GM18870 (cell line): ENCODE measurements at regions not wholly inside any gene's neighbourhood (a gene's known extent, or its start where the extent isn't known, plus 50 kb on each side); places are given as distances from the start of the nearest gene placed in this dataset.
"Not testable (repeated sequence)": the region's sequence is repeated elsewhere in the genome, so short reads cannot be mapped to it uniquely, and the experiment has no call there.

ENCODE experiments used
- ATAC-seq: cut with Tn5 transposase; IDR thresholded peaks from one replicate; pipeline ENCODE4 v1.9.1; 2021; ENCODE audit warnings: moderate library complexity; ENCODE audit not compliant: unreplicated experiment

- no peak for ATAC-seq
These were observed 330.0 kb upstream of the DEPDC1 start for GRCh38 chr1:68826836-68827235.

GRCh38 chr1:68827261-68827660 lies 330.4 kb upstream of the DEPDC1 start:
- no peak for ATAC-seq

- no peak for ATAC-seq
These were observed 331.1 kb upstream of the DEPDC1 start for GRCh38 chr1:68828013-68828412.

GRCh38 chr1:68831281-68831680 lies 334.4 kb upstream of the DEPDC1 start:
- no peak for ATAC-seq

GRCh38 chr1:68848017-68848416 lies 351.1 kb upstream of the DEPDC1 start:
- no peak for ATAC-seq

- ATAC-seq, result no peak
These were observed 371.7 kb upstream of the DEPDC1 start for GRCh38 chr1:68868606-68869005.

GRCh38 chr1:68873144-68873543 lies 376.3 kb upstream of the DEPDC1 start:
- no peak for ATAC-seq

- not testable (repeated sequence) for ATAC-seq
These were observed 384.7 kb upstream of the DEPDC1 start for GRCh38 chr1:68881330-68882194.

GRCh38 chr1:68889471-68889870 lies 392.6 kb upstream of the DEPDC1 start:
- ATAC-seq, result no peak

GRCh38 chr1:68890736-68891135 lies 393.9 kb upstream of the DEPDC1 start:
- no peak for ATAC-seq

- no peak for ATAC-seq
These were observed 407.6 kb upstream of the DEPDC1 start for GRCh38 chr1:68904477-68904876.

- ATAC-seq, result no peak
These were observed 409.5 kb upstream of the DEPDC1 start for GRCh38 chr1:68906431-68906830.

GRCh38 chr1:68907491-68907890 lies 410.6 kb upstream of the DEPDC1 start:
- ATAC-seq, result no peak

- ATAC-seq, result no peak
These were observed 411.4 kb upstream of the DEPDC1 start for GRCh38 chr1:68908316-68908715.

GRCh38 chr1:68916221-68916902 lies 419.5 kb upstream of the DEPDC1 start:
- ATAC-seq, result no peak

GRCh38 chr1:68917456-68917855 lies 420.6 kb upstream of the DEPDC1 start:
- ATAC-seq, result no peak

GRCh38 chr1:68918563-68918962 lies 421.7 kb upstream of the DEPDC1 start:
- ATAC-seq, result peak; percentile 51

- no peak for ATAC-seq
These were observed 422.2 kb upstream of the DEPDC1 start for GRCh38 chr1:68919075-68919474.

- ATAC-seq, result not testable (repeated sequence)
These were observed 426.7 kb upstream of the DEPDC1 start for GRCh38 chr1:68923475-68924088.

GRCh38 chr1:68930101-68930500 lies 433.2 kb upstream of the DEPDC1 start:
- ATAC-seq, result no peak

- ATAC-seq, result no peak
These were observed 439.6 kb upstream of the DEPDC1 start for GRCh38 chr1:68936530-68936929.
